ENCODE measurements at regions not wholly inside any gene's neighbourhood (a gene's known extent, or its start where the extent isn't known, plus 50 kb on each side); places are given as distances from the start of the nearest gene placed in this dataset.
"Not testable (repeated sequence)": the region's sequence is repeated elsewhere in the genome, so short reads cannot be mapped to it uniquely, and the experiment has no call there.

DNA sequence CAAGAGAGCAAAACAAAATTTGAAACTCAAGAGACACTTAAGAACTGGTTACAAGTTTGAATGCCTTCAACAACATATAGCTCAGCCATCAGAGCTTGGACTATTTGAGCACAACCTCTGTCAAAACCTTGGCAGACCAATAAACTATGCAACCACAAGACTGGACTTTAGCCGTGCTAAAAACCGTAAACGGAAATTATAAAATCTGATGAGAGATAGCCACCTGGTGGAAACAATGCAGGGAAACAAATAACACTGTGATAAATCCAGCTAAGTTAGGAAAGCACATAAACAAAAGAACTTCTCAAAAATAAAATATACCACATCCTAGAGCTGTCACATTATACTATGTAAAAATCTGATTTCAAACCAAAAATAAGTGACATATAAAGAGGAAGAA lies 1074.2 kb upstream of the NOVA1 start:
- TF ChIP-seq GATA1 (IDR thresholded peaks at IDR 0.05; ENCODE audit: low read depth, low read length) (no peak), POLR2A (IDR thresholded peaks at IDR 0.05; ENCODE audit: low read length) (no peak)
- DNase-seq: no peak

- not testable (repeated sequence) for DNase-seq
These were observed 1075.2 kb upstream of the NOVA1 start for GRCh38 chr14:27672811-27673737.

GRCh38 chr14:27686137-27686536 lies 1080.5 kb upstream of the FOXG1 start:
- no peak for DNase-seq
- TF ChIP-seq GATA1 (IDR thresholded peaks at IDR 0.05; ENCODE audit: low read depth, low read length): no peak
- no peak for TF ChIP-seq POLR2A (IDR thresholded peaks at IDR 0.05; ENCODE audit: low read length)

GRCh38 chr14:27688841-27689444 lies 1077.6 kb upstream of the FOXG1 start:
- DNase-seq: no peak
- no peak for TF ChIP-seq POLR2A (IDR thresholded peaks at IDR 0.05; ENCODE audit: low read length)

DNA sequence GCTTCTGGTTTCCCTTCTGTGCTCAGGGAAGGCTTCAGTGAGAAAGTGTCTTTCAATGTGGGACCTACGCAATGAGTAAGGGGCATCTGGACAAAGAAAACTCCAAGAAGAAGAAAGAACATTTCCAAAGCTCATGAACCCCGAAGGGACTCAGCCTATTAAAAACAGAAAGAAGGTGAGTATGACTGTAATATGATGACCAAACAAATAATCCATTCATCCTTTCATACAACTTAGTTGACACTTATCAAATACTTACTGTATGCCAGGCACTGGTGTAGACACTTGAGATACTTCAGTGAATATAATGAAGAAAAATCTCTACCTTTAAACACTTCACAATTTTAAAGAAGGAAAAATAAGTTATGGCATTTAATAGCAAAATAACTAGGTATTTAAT lies 1054.2 kb upstream of the FOXG1 start:
- TF ChIP-seq POLR2A (IDR thresholded peaks at IDR 0.05; ENCODE audit: low read length): no peak
- TF ChIP-seq GATA1 (IDR thresholded peaks at IDR 0.05; ENCODE audit: low read depth, low read length): no peak
- DNase-seq: no peak

DNA sequence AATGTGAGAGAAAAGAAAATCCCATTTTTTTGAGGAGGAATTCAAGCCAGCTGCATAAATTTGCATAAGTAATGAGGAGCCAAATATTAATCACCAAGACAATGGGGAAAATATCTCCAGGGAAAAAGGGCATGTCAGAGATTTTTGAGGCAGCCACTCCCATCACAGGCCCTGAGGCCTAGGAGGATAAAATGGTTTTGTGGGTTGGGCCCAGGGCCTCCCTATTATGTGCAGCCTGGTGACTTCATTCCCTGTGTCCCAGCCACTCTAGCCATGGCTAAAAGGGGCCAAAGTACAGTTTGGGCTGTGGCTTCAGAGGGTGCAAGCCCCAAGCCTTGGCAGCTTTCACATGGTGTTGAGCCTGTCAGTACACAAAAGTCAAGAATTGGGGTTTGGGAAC lies 1051.0 kb upstream of the FOXG1 start:
- no peak for DNase-seq
- TF ChIP-seq GATA1 (IDR thresholded peaks at IDR 0.05; ENCODE audit: low read depth, low read length) (no peak), POLR2A (IDR thresholded peaks at IDR 0.05; ENCODE audit: low read length) (no peak)

DNA sequence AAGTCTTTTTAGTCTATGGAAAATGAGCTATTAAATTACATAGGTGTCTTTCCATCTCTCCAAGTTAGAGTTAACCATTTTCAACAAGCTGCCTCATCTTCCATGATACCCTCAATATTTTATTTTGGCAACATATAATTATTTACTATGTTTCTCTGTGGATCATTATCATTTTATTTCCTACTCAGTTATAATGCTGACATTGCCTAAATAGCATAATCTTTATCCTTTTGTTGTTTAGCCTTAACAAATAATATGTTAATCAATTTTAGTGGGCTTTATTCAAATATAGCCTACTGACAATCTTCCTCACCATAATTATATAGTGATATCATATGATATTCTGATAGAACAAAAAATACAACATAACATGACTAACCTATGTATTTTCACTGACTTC lies 1044.8 kb upstream of the FOXG1 start:
- TF ChIP-seq GATA1 (IDR thresholded peaks at IDR 0.05; ENCODE audit: low read depth, low read length): no peak
- TF ChIP-seq POLR2A (IDR thresholded peaks at IDR 0.05; ENCODE audit: low read length): no peak
- DNase-seq: no peak

DNA sequence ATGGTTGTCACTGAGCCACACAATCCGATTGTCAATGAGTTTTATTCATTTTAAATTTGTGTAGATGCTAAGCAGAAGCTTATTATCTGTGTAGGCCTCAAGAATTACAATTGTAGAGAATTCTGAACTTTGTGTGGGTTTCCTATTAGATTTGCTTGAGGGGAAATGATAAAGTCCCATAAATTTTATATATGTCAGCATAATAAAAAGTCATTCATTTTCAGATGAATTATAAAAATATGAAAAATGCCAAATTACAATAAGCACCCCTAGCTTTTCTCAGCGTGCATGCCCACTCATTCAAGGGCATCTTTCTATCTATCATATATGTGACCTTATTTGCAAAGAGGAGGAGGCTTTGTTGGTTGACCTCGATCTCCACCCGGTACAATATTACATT lies 1041.1 kb upstream of the FOXG1 start:
- DNase-seq: no peak
- TF ChIP-seq POLR2A (IDR thresholded peaks at IDR 0.05; ENCODE audit: low read length): no peak
- TF ChIP-seq GATA1 (IDR thresholded peaks at IDR 0.05; ENCODE audit: low read depth, low read length): no peak

- TF ChIP-seq POLR2A (IDR thresholded peaks at IDR 0.05; ENCODE audit: low read length) (no peak), GATA1 (IDR thresholded peaks at IDR 0.05; ENCODE audit: low read depth, low read length) (no peak)
- no peak for DNase-seq
These were observed 1039.3 kb upstream of the FOXG1 start for GRCh38 chr14:27727251-27727770.

DNA sequence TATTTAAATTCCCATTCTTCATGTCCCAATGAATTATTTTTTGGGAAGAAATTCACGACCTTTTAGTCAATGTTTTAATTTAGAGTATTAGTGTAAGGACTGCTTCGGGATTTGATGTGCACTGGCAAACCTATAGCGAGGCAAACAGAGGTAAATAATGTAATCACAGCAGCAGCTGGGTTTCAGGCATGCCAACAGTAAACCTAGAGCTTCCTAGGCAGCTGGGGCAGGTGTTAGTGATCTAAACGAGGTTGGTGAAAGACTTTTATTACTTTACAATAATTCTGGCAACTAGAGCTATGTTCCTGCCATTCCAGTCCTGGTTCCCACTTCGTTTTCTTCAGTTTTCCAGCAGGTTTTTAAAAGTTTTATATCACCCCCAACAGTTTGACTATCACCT lies 1036.4 kb upstream of the FOXG1 start:
- DNase-seq: no peak
- TF ChIP-seq GATA1 (IDR thresholded peaks at IDR 0.05; ENCODE audit: low read depth, low read length) (no peak), POLR2A (IDR thresholded peaks at IDR 0.05; ENCODE audit: low read length) (no peak)

DNA sequence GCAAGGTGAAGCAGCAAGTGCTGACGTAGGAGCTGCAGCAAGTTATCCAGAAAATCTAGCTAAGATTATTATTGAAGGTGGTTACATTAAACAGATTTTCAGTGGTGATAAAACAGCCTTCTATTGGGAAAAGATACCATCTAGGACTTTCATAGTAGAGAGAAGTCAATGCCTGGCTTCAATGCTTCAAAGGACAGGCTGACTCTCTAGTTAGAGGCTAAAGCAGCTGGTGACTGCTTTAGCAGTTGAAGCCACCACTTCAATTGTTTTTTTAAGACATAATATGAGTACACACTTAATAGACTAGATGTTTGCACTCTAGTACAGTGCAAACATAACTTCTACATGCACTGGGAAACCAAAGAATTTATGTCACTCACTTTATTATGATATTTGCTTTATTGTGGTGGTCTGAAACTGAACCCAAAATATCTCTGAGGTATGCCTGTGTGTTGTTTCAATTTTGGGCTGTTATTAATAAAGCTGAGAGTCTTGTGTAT lies 1026.9 kb upstream of the FOXG1 start:
- no peak for DNase-seq
- no peak for TF ChIP-seq GATA1 (IDR thresholded peaks at IDR 0.05; ENCODE audit: low read depth, low read length)

DNA sequence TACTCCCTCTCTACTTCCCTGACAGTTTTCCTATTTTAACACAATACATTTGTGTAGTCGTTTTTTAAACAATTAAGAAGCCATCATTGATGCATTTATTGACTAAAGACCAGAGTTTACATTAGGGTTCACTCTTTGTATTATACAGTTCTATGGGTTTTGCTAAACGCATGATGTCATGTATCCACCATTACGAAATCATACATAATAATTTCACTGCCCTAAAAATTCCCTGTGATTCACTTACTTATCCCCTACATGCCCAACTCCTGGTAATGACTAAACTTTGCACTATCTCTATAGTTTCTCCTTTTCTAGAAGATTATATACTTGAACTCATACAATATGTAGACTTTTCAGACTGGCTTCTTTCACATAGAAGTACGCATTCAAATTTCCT lies 1016.5 kb upstream of the FOXG1 start:
- no peak for DNase-seq
- TF ChIP-seq GATA1 (IDR thresholded peaks at IDR 0.05; ENCODE audit: low read depth, low read length) (no peak), POLR2A (IDR thresholded peaks at IDR 0.05; ENCODE audit: low read length) (no peak)

DNA sequence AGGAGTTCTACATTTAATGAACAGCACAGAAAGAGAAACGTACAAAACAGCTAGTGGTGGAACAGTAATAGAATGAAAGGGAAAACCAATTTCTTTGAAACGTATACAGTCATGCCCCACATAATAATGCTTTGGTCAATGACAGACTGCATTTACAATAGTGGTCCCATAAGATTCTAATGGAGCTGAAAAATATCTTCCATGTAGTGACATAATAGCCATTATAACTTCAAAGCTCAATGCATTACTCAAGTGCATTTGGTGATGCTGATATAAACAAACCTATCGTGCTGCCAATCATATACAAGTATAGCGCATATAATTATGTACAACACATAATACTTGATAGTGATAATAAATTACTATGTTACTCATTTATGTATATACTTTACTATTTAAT lies 1008.9 kb upstream of the FOXG1 start:
- DNase-seq: not testable (repeated sequence)

DNA sequence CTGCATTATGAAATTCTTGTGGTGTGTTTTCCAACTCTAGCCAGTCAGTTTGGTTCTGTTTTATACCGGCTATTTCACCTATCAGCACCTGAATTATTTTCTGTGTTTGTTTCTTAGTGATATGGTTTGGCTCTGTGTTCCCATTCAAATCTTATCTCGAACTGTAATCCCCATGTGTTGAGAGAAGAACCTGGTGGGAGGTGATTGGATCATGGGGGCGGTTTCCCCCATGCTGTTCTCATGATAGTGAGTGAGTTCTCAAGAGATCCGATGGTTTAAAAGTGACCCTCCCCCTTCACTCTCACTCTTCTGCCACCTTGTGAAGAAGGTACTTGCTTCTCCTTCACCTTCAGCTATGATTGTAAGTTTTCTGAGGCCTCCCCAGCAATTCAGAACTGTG lies 1006.2 kb upstream of the FOXG1 start:
- DNase-seq: not testable (repeated sequence)

- DNase-seq: not testable (repeated sequence)
These were observed 967.2 kb upstream of the FOXG1 start for GRCh38 chr14:27799066-27800028.

DNA sequence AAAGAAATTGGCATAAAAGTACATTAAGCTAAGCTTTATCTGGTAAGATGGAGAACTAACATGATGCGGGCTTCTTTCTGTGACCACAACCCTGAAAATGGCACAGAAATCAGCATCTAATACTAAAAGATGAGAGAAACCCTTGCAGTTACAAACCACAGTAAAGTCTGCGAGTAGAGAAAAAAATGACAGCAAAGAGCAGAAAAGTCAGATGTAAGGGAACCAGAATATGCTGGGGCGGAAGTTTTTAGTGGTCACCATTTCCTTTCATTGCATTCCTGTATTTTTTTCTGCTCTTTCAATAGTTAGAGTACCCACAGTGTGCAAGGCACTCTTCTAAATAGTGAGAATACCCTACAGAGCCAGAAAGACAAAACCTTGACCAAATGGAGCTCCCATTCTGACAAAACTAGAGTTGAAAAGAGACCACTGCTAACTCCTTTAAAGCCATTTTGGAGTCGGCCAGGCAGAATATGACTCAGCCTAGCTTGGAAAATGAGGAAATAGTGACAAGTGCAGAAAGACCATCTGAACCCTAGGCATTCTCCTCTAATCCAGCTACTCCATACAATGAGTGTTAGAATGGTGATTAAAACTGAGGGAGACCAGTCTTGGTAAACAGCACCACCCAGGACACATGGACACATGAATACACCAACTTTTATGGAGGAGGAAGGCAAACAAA lies 948.7 kb upstream of the FOXG1 start:
- not testable (repeated sequence) for DNase-seq

- not testable (repeated sequence) for DNase-seq
These were observed 940.4 kb upstream of the FOXG1 start for GRCh38 chr14:27826149-27826548.

- DNase-seq: not testable (repeated sequence)
These were observed 934.6 kb upstream of the FOXG1 start for GRCh38 chr14:27831978-27832377.

GRCh38 chr14:27833001-27833400 lies 933.6 kb upstream of the FOXG1 start:
- DNase-seq: not testable (repeated sequence)
